Transverse colon (tissue), 4 donors: ENCODE measurements at regions not wholly inside any gene's neighbourhood (a gene's known extent, or its start where the extent isn't known, plus 50 kb on each side); places are given as distances from the start of the nearest gene placed in this dataset.
"Not testable (repeated sequence)": the region's sequence is repeated elsewhere in the genome, so short reads cannot be mapped to it uniquely, and the experiment has no call there.

Experiments used
- POLR2A ChIP-seq: fragments of 450-650 bp; IDR thresholded peaks from one replicate; pipeline ENCODE4 v1.6.1; 2016; ENCODE audit warnings: antibody characterized with exemption, mild to moderate bottlenecking, moderate library complexity
- POLR2AphosphoS5 ChIP-seq, 3 donors: sonication (generic); formaldehyde crosslinking; IDR thresholded peaks; one replicate each; pipeline ENCODE4 v1.6.1; 2016; ENCODE audit warnings: antibody characterized with exemption in 3 of 3
- TF ChIP-seq, protein P1 (sequence below), 5 experiments: fragments of 200-600 bp in 3 of 5; fragments of 450-650 bp in 2 of 5; sonication (generic) in 3 of 5; IDR thresholded peaks; 1 replicate in 2 of 5; 2 replicates in 3 of 5; pipeline ENCODE4 v1.5.1; 2016 to 2017; ENCODE audit warnings: antibody characterized with exemption in 5 of 5, inconsistent platforms in 3 of 5, mild to moderate bottlenecking in 2 of 5, moderate library complexity in 1 of 5

DNA sequence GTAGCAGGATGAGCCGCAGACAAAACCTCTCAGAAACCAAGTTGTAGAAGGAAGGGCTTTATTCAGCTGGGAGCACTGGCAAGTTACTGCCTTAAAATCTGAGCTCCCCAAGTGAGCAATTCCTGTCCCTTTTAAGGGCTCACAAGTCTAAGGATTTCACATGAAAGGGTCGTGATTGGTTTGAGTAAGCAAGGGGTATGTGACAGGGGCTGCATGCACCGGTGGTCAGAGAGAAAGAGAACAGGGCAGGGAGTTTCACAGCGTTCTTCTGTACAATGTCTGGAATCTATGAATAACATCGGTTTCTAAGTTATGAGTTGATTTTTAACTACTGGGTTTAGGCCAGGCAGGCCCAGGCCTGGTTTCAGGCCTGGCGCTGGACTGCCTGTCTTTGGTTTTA, 660.3 kb upstream of the ATXN7L3B start:
- TF ChIP-seq, protein P1, sequence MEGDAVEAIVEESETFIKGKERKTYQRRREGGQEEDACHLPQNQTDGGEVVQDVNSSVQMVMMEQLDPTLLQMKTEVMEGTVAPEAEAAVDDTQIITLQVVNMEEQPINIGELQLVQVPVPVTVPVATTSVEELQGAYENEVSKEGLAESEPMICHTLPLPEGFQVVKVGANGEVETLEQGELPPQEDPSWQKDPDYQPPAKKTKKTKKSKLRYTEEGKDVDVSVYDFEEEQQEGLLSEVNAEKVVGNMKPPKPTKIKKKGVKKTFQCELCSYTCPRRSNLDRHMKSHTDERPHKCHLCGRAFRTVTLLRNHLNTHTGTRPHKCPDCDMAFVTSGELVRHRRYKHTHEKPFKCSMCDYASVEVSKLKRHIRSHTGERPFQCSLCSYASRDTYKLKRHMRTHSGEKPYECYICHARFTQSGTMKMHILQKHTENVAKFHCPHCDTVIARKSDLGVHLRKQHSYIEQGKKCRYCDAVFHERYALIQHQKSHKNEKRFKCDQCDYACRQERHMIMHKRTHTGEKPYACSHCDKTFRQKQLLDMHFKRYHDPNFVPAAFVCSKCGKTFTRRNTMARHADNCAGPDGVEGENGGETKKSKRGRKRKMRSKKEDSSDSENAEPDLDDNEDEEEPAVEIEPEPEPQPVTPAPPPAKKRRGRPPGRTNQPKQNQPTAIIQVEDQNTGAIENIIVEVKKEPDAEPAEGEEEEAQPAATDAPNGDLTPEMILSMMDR (IDR thresholded peaks at IDR 0.05) = not testable (repeated sequence)
- TF ChIP-seq POLR2AphosphoS5 (IDR thresholded peaks at IDR 0.05); POLR2A: not testable (repeated sequence)
